ENCODE measurements at regions not wholly inside any gene's neighbourhood (a gene's known extent, or its start where the extent isn't known, plus 50 kb on each side); places are given as distances from the start of the nearest gene placed in this dataset.

GRCh38 chr3:150309557-150309956 is 98.5 kb upstream of the TSC22D2 start:
- H3K4me3 ChIP-seq (replicated peaks; ENCODE audit: low read depth, low read length): no peak overlapping the region
- DNase-seq (ENCODE audit: low read depth): peak; percentile 70
- TF ChIP-seq CTCF (IDR thresholded peaks at IDR 0.05; ENCODE audit: low read length, missing control alignments): no peak

- DNase-seq (ENCODE audit: low read depth): no peak
- no peak overlapping the region for H3K4me3 ChIP-seq (replicated peaks; ENCODE audit: low read depth, low read length)
- TF ChIP-seq CTCF (IDR thresholded peaks at IDR 0.05; ENCODE audit: low read length, missing control alignments): no peak
These were observed 98.9 kb upstream of the TSC22D2 start for GRCh38 chr3:150309257-150309542.

- H3K4me3 ChIP-seq (replicated peaks; ENCODE audit: low read depth, low read length): no peak overlapping the region
- TF ChIP-seq CTCF (IDR thresholded peaks at IDR 0.05; ENCODE audit: low read length, missing control alignments): no peak
- no peak for DNase-seq (ENCODE audit: low read depth)
These were observed 99.4 kb upstream of the TSC22D2 start for GRCh38 chr3:150308481-150309256.

GRCh38 chr3:150308037-150308319 is 100.1 kb upstream of the TSC22D2 start:
- no peak for TF ChIP-seq CTCF (IDR thresholded peaks at IDR 0.05; ENCODE audit: low read length, missing control alignments)
- DNase-seq (ENCODE audit: low read depth): no peak
- no peak overlapping the region for H3K4me3 ChIP-seq (replicated peaks; ENCODE audit: low read depth, low read length)

GRCh38 chr3:150307311-150308036 is 100.6 kb upstream of the TSC22D2 start:
- TF ChIP-seq CTCF (IDR thresholded peaks at IDR 0.05; ENCODE audit: low read length, missing control alignments): no peak
- DNase-seq (ENCODE audit: low read depth): no peak
- no peak overlapping the region for H3K4me3 ChIP-seq (replicated peaks; ENCODE audit: low read depth, low read length)

DNA sequence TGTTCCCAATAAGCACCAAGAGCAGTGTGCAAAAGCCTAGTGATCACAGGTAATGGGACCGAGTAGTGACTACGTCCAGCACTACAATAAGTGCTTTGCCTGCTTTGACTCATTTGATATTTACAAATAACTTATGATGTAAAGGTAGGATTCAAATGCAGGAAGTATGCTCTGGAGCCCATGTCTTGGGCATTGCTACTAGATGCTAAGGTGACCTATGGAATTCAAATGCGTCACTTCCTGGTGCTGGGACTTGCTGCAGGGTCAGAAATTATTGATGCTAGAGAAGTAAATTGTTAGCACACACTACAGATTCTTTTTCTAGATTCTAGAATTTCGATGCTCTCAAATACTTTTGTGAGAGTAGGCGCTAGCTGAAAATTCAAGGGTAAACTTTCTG is 101.2 kb upstream of the TSC22D2 start:
- DNase-seq (ENCODE audit: low read depth): no peak
- H3K4me3 ChIP-seq (replicated peaks; ENCODE audit: low read depth, low read length): no peak overlapping the region
- no peak for TF ChIP-seq CTCF (IDR thresholded peaks at IDR 0.05; ENCODE audit: low read length, missing control alignments)

DNA sequence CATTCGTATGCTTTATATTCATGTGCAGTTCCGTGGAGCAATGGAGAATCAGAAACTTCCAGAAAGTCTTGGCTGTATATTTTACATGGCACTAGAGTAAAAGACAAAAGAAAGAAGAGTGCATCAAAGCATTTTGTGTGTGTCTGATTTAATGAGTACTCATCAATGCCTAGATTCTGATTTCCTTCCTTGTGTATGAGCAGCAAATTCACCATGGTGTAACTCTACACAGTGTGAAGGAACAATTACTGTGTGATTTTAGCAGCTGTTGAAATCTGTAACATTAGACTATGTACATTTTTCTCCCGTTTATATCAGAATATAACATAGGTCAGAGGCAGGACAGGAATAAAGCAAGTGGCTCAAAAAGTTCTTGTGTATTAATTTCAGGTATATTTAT is 102.0 kb upstream of the TSC22D2 start:
- TF ChIP-seq CTCF (IDR thresholded peaks at IDR 0.05; ENCODE audit: low read length, missing control alignments): no peak
- no peak overlapping the region for H3K4me3 ChIP-seq (replicated peaks; ENCODE audit: low read depth, low read length)
- no peak for DNase-seq (ENCODE audit: low read depth)

All from fibroblast of pulmonary artery (primary cell).